ENCODE measurements at regions not wholly inside any gene's neighbourhood (a gene's known extent, or its start where the extent isn't known, plus 50 kb on each side); places are given as distances from the start of the nearest gene placed in this dataset.

- 60% methylated on average over 7 of the region's 7 CpGs for WGBS
- H3K36me3 ChIP-seq (ENCODE audit: control insufficient read depth in 4 of 4, insufficient read depth in 3 of 4, low read depth in 1 of 4, low read length in 3 of 4): no peaks in the 10 kb centered on the region
- no peak for DNase-seq (ENCODE audit: low spot score)
Measured at GRCh38 chr13:24087605-24088225, 72.8 kb upstream of the SPATA13 start.

DNA sequence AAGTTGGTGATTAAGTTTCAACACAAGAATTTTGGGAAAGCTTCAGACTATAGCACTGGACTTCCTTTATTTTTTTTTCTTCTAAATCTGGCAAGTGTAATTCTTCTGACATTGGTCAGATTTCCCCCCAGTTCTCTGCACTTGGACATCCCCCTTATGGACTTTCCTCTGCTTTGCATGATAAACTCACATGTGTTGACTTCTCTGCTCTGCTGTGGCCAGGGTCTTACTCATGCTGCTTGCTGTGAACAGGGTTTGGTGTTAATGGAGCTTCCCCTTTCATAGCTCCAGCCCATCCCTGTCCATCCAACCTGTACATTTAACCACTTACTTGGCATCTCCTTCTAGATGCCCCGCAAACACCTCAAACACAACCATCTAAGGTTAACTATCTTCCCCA, 70.5 kb upstream of the SPATA13 start:
- Histone ChIP-seq H3K4me1 (ENCODE audit: control insufficient read depth in 4 of 4, insufficient read depth in 4 of 4, low read length in 3 of 4) (no peaks in the 10 kb centered on the region), H3K4me3 (ENCODE audit: low read depth in 1 of 3, low read length in 3 of 3) (no peak overlapping the region), H3K9me3 (ENCODE audit: control insufficient read depth in 4 of 4, low read length in 3 of 4) (no peaks in the 10 kb centered on the region), H3K27ac (ENCODE audit: low read depth in 1 of 2, low read length in 2 of 2) (no peak overlapping the region), H3K36me3 (ENCODE audit: control insufficient read depth in 4 of 4, insufficient read depth in 3 of 4, low read depth in 1 of 4, low read length in 3 of 4) (no peaks in the 10 kb centered on the region), H3K27me3 (ENCODE audit: control insufficient read depth in 4 of 4, insufficient read depth in 4 of 4, low read length in 3 of 4) (no peaks in the 10 kb centered on the region), H3K9ac (ENCODE audit: low read depth in 1 of 2, low read length in 2 of 2) (no peak overlapping the region)
- no peak for TF ChIP-seq TAF1 (conservative IDR thresholded peaks at IDR 0.05)
- TF ChIP-seq, protein P1, sequence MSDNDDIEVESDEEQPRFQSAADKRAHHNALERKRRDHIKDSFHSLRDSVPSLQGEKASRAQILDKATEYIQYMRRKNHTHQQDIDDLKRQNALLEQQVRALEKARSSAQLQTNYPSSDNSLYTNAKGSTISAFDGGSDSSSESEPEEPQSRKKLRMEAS (IDR thresholded peaks at IDR 0.05): no peak
- TF ChIP-seq FOXA1 (IDR thresholded peaks at IDR 0.05): no peak
- WGBS: 98% methylated on average over 1 of the region's 1 CpG
- DNase-seq (ENCODE audit: low spot score): no peak

More at GRCh38 chr13:24087605-24088225, 72.8 kb upstream of the SPATA13 start:
- Histone ChIP-seq H3K4me1 (ENCODE audit: control insufficient read depth in 4 of 4, insufficient read depth in 4 of 4, low read length in 3 of 4) (no peaks in the 10 kb centered on the region), H3K9me3 (ENCODE audit: control insufficient read depth in 4 of 4, low read length in 3 of 4) (no peaks in the 10 kb centered on the region), H3K27me3 (ENCODE audit: control insufficient read depth in 4 of 4, insufficient read depth in 4 of 4, low read length in 3 of 4) (no peaks in the 10 kb centered on the region), H3K9ac (ENCODE audit: low read depth in 1 of 2, low read length in 2 of 2) (no peak overlapping the region), H3K4me3 (ENCODE audit: low read depth in 1 of 3, low read length in 3 of 3) (no peak overlapping the region), H3K27ac (ENCODE audit: low read depth in 1 of 2, low read length in 2 of 2) (no peak overlapping the region)
- TF ChIP-seq HNF4G (IDR thresholded peaks at IDR 0.05) (no peak), FOXA2 (IDR thresholded peaks at IDR 0.05) (no peak), RXRA (IDR thresholded peaks at IDR 0.05) (peak in 1 of 2 donors; percentile 3)
- TF ChIP-seq, protein P2, sequence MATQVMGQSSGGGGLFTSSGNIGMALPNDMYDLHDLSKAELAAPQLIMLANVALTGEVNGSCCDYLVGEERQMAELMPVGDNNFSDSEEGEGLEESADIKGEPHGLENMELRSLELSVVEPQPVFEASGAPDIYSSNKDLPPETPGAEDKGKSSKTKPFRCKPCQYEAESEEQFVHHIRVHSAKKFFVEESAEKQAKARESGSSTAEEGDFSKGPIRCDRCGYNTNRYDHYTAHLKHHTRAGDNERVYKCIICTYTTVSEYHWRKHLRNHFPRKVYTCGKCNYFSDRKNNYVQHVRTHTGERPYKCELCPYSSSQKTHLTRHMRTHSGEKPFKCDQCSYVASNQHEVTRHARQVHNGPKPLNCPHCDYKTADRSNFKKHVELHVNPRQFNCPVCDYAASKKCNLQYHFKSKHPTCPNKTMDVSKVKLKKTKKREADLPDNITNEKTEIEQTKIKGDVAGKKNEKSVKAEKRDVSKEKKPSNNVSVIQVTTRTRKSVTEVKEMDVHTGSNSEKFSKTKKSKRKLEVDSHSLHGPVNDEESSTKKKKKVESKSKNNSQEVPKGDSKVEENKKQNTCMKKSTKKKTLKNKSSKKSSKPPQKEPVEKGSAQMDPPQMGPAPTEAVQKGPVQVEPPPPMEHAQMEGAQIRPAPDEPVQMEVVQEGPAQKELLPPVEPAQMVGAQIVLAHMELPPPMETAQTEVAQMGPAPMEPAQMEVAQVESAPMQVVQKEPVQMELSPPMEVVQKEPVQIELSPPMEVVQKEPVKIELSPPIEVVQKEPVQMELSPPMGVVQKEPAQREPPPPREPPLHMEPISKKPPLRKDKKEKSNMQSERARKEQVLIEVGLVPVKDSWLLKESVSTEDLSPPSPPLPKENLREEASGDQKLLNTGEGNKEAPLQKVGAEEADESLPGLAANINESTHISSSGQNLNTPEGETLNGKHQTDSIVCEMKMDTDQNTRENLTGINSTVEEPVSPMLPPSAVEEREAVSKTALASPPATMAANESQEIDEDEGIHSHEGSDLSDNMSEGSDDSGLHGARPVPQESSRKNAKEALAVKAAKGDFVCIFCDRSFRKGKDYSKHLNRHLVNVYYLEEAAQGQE (IDR thresholded peaks at IDR 0.05): no peak

- Histone ChIP-seq H3K9me3 (ENCODE audit: control insufficient read depth in 4 of 4, low read length in 3 of 4) (no peaks in the 10 kb centered on the region), H3K27ac (ENCODE audit: low read depth in 1 of 2, low read length in 2 of 2) (no peak overlapping the region), H3K4me3 (ENCODE audit: low read depth in 1 of 3, low read length in 3 of 3) (no peak overlapping the region), H3K27me3 (ENCODE audit: control insufficient read depth in 4 of 4, insufficient read depth in 4 of 4, low read length in 3 of 4) (no peaks in the 10 kb centered on the region), H3K4me1 (ENCODE audit: control insufficient read depth in 4 of 4, insufficient read depth in 4 of 4, low read length in 3 of 4) (no peaks in the 10 kb centered on the region), H3K36me3 (ENCODE audit: control insufficient read depth in 4 of 4, insufficient read depth in 3 of 4, low read depth in 1 of 4, low read length in 3 of 4) (no peaks in the 10 kb centered on the region), H3K9ac (ENCODE audit: low read depth in 1 of 2, low read length in 2 of 2) (no peak overlapping the region)
- no peak for TF ChIP-seq HNF4A (conservative IDR thresholded peaks at IDR 0.05)
- TF ChIP-seq HNF4G (IDR thresholded peaks at IDR 0.05): no peak
- TF ChIP-seq, protein P1 (IDR thresholded peaks at IDR 0.05): no peak
- TF ChIP-seq YY1 (IDR thresholded peaks at IDR 0.05): no peak
- no peak for TF ChIP-seq JUND (IDR thresholded peaks at IDR 0.05)
- TF ChIP-seq FOXA1 (IDR thresholded peaks at IDR 0.05): no peak
- WGBS: 94% methylated on average over 4 of the region's 4 CpGs
- no peak for DNase-seq (ENCODE audit: low spot score)
Measured at GRCh38 chr13:24091080-24091479, 69.4 kb upstream of the SPATA13 start.
